AG04449 (cell line): ENCODE measurements at regions not wholly inside any gene's neighbourhood (a gene's known extent, or its start where the extent isn't known, plus 50 kb on each side); places are given as distances from the start of the nearest gene placed in this dataset.

Experiments
- CTCF ChIA-PET: fragments of 350-600 bp; formaldehyde crosslinking; extraction: SDS; loops from one replicate; lab custom pipeline; 2021; ENCODE audit warnings: antibody characterized with exemption; lab: Yijun Ruan, JAX
- POLR2A ChIA-PET: fragments of 400-600, 350-600 bp; formaldehyde crosslinking; extraction: SDS; loops from one replicate; lab custom pipeline; 2020; ENCODE audit warnings: antibody characterized with exemption, inconsistent platforms; lab: Yijun Ruan, JAX
- DNase-seq: peaks from one replicate; pipeline ENCODE4 v3.0.0-alpha.2; 2010; ENCODE audit warnings: low read depth, low spot score
- H3K4me3 ChIP-seq: 2 replicates; pipeline ENCODE4 v1.5.1; 2011; ENCODE audit warnings: low read depth, mild to moderate bottlenecking, control low read depth, low read length
- CTCF ChIP-seq: IDR thresholded peaks from one replicate; pipeline ENCODE4 v1.5.1; 2011; ENCODE audit warnings: mild to moderate bottlenecking, moderate library complexity, low read length, control low read depth, inconsistent platforms; ENCODE audit not compliant: insufficient read depth; ENCODE audit errors: missing control alignments

DNA sequence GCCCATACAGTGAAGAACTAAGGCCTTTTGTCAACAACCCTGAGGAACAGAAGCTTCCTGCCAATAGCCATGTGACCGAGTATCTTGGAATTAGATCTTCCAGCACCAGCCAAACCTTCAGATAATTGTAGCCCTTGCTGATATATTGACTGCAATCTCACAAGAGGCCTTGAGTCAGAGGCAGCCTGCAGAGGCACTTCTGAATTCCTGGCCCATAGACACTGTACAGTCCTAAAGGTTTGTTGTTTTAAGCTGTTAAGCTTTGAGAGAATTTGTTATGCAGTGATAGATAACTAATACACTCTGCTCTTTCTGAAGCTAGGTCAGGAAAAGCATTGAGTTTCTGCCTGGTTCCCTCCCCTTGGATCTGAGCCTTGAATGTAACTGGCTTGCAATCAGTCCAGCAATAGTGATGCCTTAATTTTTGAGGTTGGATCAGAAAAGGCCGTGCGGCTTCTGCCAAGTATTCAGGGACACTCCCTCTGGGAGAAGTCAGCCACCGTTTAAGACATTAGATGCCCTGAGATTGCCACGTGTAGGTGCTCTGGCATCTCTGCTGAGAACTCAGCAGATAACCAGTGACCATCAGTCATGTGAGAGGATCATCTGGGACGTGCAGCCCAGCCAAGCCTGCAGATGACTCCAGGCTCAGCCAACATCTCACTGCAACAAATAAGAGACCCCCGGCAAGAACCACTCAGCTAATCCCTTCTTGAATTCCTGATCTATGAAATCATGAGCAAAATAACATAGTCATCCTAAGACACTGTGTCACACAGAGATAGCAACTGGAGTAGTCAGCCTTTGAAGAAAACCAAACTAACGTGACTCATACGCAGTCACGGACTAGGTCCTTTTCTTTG lies 126.8 kb upstream of the STC2 start:
- ChIA-PET CTCF (interaction anchor here (0.7 to 3.2 kb wide), 5 partner anchors 10 to 161 kb away, joined by 3 to 10 read pairs (median 4); no protein-coding TSS in a partner anchor), POLR2A (interaction anchor here (0.6 to 2.3 kb wide), 10 partner anchors 18 to 756 kb away, joined by 3 to 17 read pairs (median 3); partner anchors contain the start of gene STC2)
- H3K4me3 ChIP-seq, result no peak overlapping the region
- DNase-seq, result peak; percentile 99
- TF ChIP-seq CTCF, result no peak

DNA sequence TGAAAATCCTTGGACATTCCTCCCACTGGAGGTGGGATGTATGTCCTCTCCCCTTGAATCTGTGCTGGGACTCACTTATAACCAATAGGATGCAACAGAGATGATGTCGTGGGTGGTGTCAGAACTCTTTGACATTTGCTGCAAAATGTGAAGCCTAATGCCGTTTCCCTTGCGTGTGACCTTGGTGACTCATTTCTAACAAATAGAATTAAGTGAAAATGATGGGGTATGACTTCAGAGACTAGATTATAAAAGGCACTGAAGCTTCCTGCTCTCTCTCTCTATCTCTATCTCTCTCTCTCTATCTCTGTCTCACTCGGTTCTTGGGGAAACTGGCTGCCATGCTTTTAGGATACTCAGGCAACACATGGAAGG lies 126.1 kb upstream of the STC2 start:
- CTCF ChIA-PET, result interaction anchor here (1.3 to 3.2 kb wide), 4 partner anchors 11 to 160 kb away, joined by 3 to 10 read pairs (median 4); no protein-coding TSS in a partner anchor
- DNase-seq, result no peak
- H3K4me3 ChIP-seq, result no peak overlapping the region
- no peak for TF ChIP-seq CTCF
- POLR2A ChIA-PET, result interaction anchor here (0.6 to 2.3 kb wide), 7 partner anchors 18 to 756 kb away, joined by 3 to 17 read pairs (median 6); partner anchors contain the start of gene STC2

- POLR2A ChIA-PET, result interaction anchor here (0.6 kb wide), 1 partner anchor 401 kb away, joined by 4 read pairs; no protein-coding TSS in a partner anchor
- no peak overlapping the region for H3K4me3 ChIP-seq
- DNase-seq, result no peak
- CTCF ChIA-PET, result interaction anchor here (0.8 to 2.5 kb wide), 5 partner anchors 10 to 129 kb away, joined by 3 to 11 read pairs (median 3); no protein-coding TSS in a partner anchor
- no peak for TF ChIP-seq CTCF
These were observed 125.0 kb upstream of the STC2 start for GRCh38 chr5:173453167-173453566.

GRCh38 chr5:173452119-173452905 lies 124.1 kb upstream of the STC2 start:
- ChIA-PET CTCF (interaction anchor here (0.8 to 2.5 kb wide), 10 partner anchors 9 to 130 kb away, joined by 3 to 11 read pairs (median 4); no protein-coding TSS in a partner anchor), POLR2A (interaction anchor here (0.6 to 0.9 kb wide), 2 partner anchors 124 to 402 kb away, joined by 4 read pairs; partner anchors contain the start of gene STC2)
- no peak overlapping the region for H3K4me3 ChIP-seq
- no peak for DNase-seq
- TF ChIP-seq CTCF, result no peak

DNA sequence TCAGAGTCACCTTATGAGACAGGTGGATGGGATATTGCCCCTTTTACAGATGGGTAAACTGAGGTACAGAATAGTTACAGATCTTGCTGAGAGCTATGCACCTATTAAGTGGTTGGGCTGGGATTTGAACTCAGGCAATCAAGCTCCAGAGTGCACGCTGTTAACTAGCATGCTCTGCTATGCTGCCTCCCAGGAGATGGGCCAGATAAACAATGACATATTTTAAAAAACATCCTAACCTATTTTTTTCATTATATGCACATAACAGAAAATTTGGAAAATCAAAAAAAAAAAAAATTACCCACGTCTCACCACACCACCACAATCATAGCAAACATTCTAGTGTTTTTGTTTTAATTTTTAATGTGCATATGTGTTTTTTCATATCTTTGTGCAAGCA lies 123.4 kb upstream of the STC2 start:
- POLR2A ChIA-PET, result interaction anchor here (0.9 kb wide), 1 partner anchor 123 kb away, joined by 4 read pairs; the partner anchor contains the start of gene STC2
- CTCF ChIA-PET, result interaction anchor here (1.0 to 2.5 kb wide), 8 partner anchors 10 to 122 kb away, joined by 3 to 11 read pairs (median 5); no protein-coding TSS in a partner anchor
- no peak for DNase-seq
- no peak overlapping the region for H3K4me3 ChIP-seq
- no peak for TF ChIP-seq CTCF
